Panc1 (cell line): ENCODE measurements at regions not wholly inside any gene's neighbourhood (a gene's known extent, or its start where the extent isn't known, plus 50 kb on each side); places are given as distances from the start of the nearest gene placed in this dataset.

Experiments used
- ATAC-seq: fragments of 200-7000 bp; cut with Tn5 transposase; 2 replicates; pipeline ENCODE4 v1.9.1; 2020; ENCODE audit warnings: mild to moderate bottlenecking, moderate library complexity
- BruUV-seq: library from RNA; stranded (reverse); fragments of 400-500 nt; replicated peaks from 2 replicates; lab custom pipeline; 2021; lab: Mats Ljungman, UMichigan
- CTCF ChIA-PET: fragments of 300-600 bp; sonication (Branson Sonifier 250); formaldehyde crosslinking; loops from one replicate; lab custom pipeline; 2022; ENCODE audit warnings: antibody characterized with exemption; lab: Charles Lee
- POLR2A ChIA-PET: fragments of 300-600 bp; sonication (Branson Sonifier 250); formaldehyde crosslinking; loops from one replicate; lab custom pipeline; 2022; ENCODE audit warnings: antibody characterized with exemption; lab: Charles Lee
- DNase-seq: peaks from one replicate; pipeline ENCODE4 v3.0.0-alpha.2; 2010; ENCODE audit warnings: low read depth, low spot score
- H3K27ac ChIP-seq: 2 replicates; pipeline ENCODE4 v1.5.1; 2011; ENCODE audit warnings: mild to moderate bottlenecking, low read length, inconsistent platforms
- H3K27me3 ChIP-seq: fragments of 200-500 bp; sonication (Bioruptor generic); 2 replicates; pipeline ENCODE4 v1.6.0; 2014; ENCODE audit warnings: low read length, inconsistent platforms; ENCODE audit not compliant: control insufficient read depth, insufficient read depth
- H3K36me3 ChIP-seq: fragments of 200-500 bp; sonication (Bioruptor generic); 2 replicates; pipeline ENCODE4 v1.5.1; 2014; ENCODE audit warnings: inconsistent platforms, mild to moderate bottlenecking, low read length, moderate library complexity; ENCODE audit not compliant: control insufficient read depth, insufficient read depth
- H3K4me1 ChIP-seq: 2 replicates; pipeline ENCODE4 v1.5.1; 2011; ENCODE audit warnings: inconsistent platforms, mild to moderate bottlenecking, low read length, moderate library complexity; ENCODE audit not compliant: control insufficient read depth, insufficient read depth
- H3K4me3 ChIP-seq, 2 experiments: 2 replicates each; pipeline ENCODE4 v1.5.1; 2011 to 2012; ENCODE audit warnings: low read depth in 2 of 2, low read length in 2 of 2, mild to moderate bottlenecking in 2 of 2, inconsistent platforms in 1 of 2, moderate library complexity in 1 of 2
- H3K9me3 ChIP-seq: fragments of 200-500 bp; sonication (Bioruptor generic); 2 replicates; pipeline ENCODE4 v1.5.1; 2014; ENCODE audit warnings: low read depth, mild to moderate bottlenecking, inconsistent platforms, low read length, moderate library complexity; ENCODE audit not compliant: control insufficient read depth, insufficient read depth
- CTCF ChIP-seq: fragments of 450-650 bp; IDR thresholded peaks from 2 replicates; pipeline ENCODE4 v1.5.1; 2017; ENCODE audit warnings: mild to moderate bottlenecking
- POLR2AphosphoS5 ChIP-seq: IDR thresholded peaks from 2 replicates; pipeline ENCODE4 v1.6.1; 2012; ENCODE audit warnings: mild to moderate bottlenecking, low read depth, low read length, moderate library complexity
- REST ChIP-seq, 2 experiments: IDR thresholded peaks; 2 replicates each; pipeline ENCODE4 v1.6.1; 2011 to 2012; ENCODE audit warnings: low read depth in 2 of 2, control low read depth in 1 of 2, low read length in 1 of 2, mild to moderate bottlenecking in 1 of 2, moderate library complexity in 1 of 2; ENCODE audit not compliant: insufficient read depth in 1 of 2
- SIN3A ChIP-seq: IDR thresholded peaks from 2 replicates; pipeline ENCODE4 v1.6.1; 2012; ENCODE audit warnings: low read depth, mild to moderate bottlenecking, low read length, moderate library complexity, borderline replicate concordance; ENCODE audit not compliant: insufficient read depth
- TCF7L2 ChIP-seq: IDR thresholded peaks from 2 replicates; pipeline ENCODE4 v1.6.1; 2011; ENCODE audit warnings: mild to moderate bottlenecking, low read depth, low read length, inconsistent platforms
- in situ Hi-C: cut with HindIII; loops from 2 replicates; pipeline ENCODE4 v1.10.0; 2016; ENCODE audit warnings: low sequenced_read_pairs, low pct_unique_long_range_greater_than_20kb
- intact Hi-C: fragments of 100-400 bp; cut with micrococcal nuclease; formaldehyde crosslinking; loops from one replicate; pipeline ENCODE4 v1.10.0; 2022; ENCODE audit not compliant: unreplicated experiment

GRCh38 chr7:67698354-67698753 is 701.7 kb downstream of the TYW1 start:
- Histone ChIP-seq H3K27me3 (no peaks in the 10 kb centered on the region), H3K4me3 (no peak overlapping the region), H3K36me3 (no peaks in the 10 kb centered on the region), H3K27ac (no peak overlapping the region), H3K9me3 (no peaks in the 10 kb centered on the region), H3K4me1 (no peaks in the 10 kb centered on the region)
- no peak for ATAC-seq
- intact Hi-C loops = no loop called here
- in situ Hi-C loops = no loop called here
- ChIA-PET CTCF (no interaction called here), POLR2A (no interaction called here)
- DNase-seq = no peak
- TF ChIP-seq POLR2AphosphoS5 (no peak), TCF7L2 (no peak), REST (IDR thresholded peaks at IDR 0.05; ENCODE audit: insufficient read depth in 1 of 2, low read depth in 2 of 2, low read length in 1 of 2) (no peak), SIN3A (no peak), CTCF (no peak)
- BruUV-seq = no TSS peak

GRCh38 chr7:67705850-67706249 is 709.2 kb downstream of the TYW1 start:
- DNase-seq = no peak
- Histone ChIP-seq H3K9me3 (no peaks in the 10 kb centered on the region), H3K4me3 (no peak overlapping the region), H3K36me3 (no peaks in the 10 kb centered on the region), H3K27me3 (no peaks in the 10 kb centered on the region), H3K27ac (no peak overlapping the region), H3K4me1 (no peaks in the 10 kb centered on the region)
- CTCF ChIA-PET = no interaction called here
- intact Hi-C loops = no loop called here
- no peak for TF ChIP-seq TCF7L2
- no TSS peak for BruUV-seq
- POLR2A ChIA-PET = no interaction called here
- no peak for ATAC-seq
- in situ Hi-C loops = no loop called here

DNA sequence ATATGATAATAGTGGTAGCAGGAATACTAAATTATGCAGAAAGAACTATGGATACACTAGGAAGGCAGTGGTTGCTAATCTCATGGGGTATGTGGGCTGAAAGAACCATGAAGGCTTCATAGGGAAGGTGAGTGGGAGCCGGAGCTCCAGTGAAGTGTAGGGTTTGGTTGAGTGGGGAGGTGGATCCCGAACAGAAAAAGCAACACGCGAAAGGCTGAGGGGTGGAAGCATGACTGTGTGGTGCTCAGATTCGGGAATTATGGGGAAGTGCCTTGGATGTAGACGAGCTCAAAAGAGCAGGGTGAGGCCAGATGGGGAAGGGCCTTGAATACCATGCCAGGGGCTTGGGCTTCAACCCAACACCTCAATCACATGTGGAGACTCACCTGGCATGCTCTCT is 715.1 kb downstream of the TYW1 start:
- intact Hi-C loops = no loop called here
- TF ChIP-seq POLR2AphosphoS5 (no peak), SIN3A (no peak), TCF7L2 (no peak), REST (IDR thresholded peaks at IDR 0.05; ENCODE audit: insufficient read depth in 1 of 2, low read depth in 2 of 2, low read length in 1 of 2) (no peak), CTCF (no peak)
- H3K36me3 ChIP-seq = no peaks in the 10 kb centered on the region
- H3K27me3 ChIP-seq = no peaks in the 10 kb centered on the region
- no TSS peak for BruUV-seq
- no peaks in the 10 kb centered on the region for H3K9me3 ChIP-seq
- ChIA-PET POLR2A (no interaction called here), CTCF (no interaction called here)
- no peak overlapping the region for H3K4me3 ChIP-seq
- ATAC-seq (no peak), DNase-seq (no peak)
- in situ Hi-C loops = no loop called here
- no peak overlapping the region for H3K27ac ChIP-seq
- H3K4me1 ChIP-seq = no peaks in the 10 kb centered on the region
